OCI-LY1 (cell line): ENCODE measurements at regions not wholly inside any gene's neighbourhood (a gene's known extent, or its start where the extent isn't known, plus 50 kb on each side); places are given as distances from the start of the nearest gene placed in this dataset.

Source experiments
- H2AFZ ChIP-seq: fragments of 200-600 bp; sonication (generic), shearing (Covaris generic); 2 replicates; pipeline ENCODE4 v1.6.0; 2014; ENCODE audit warnings: antibody characterized with exemption, mild to moderate bottlenecking, low read length
- H3F3A ChIP-seq: fragments of 200-600 bp; sonication (generic), shearing (Covaris generic); 2 replicates; pipeline ENCODE4 v1.6.0; 2014; ENCODE audit warnings: mild to moderate bottlenecking, antibody characterized with exemption, low read length, moderate library complexity; ENCODE audit not compliant: insufficient read depth
- H3K27ac ChIP-seq: fragments of 200-600 bp; sonication (generic); 2 replicates; pipeline ENCODE4 v1.5.1; 2014; ENCODE audit warnings: low read length, mixed run types, mild to moderate bottlenecking, low read depth; ENCODE audit not compliant: poor library complexity, severe bottlenecking
- H3K27me3 ChIP-seq: fragments of 200-600 bp; sonication (generic); 2 replicates; pipeline ENCODE4 v1.6.0; 2014; ENCODE audit warnings: antibody characterized with exemption, mild to moderate bottlenecking, low read length, moderate library complexity; ENCODE audit not compliant: insufficient read depth
- H3K36me3 ChIP-seq: fragments of 200-600 bp; sonication (generic); 2 replicates; pipeline ENCODE4 v1.6.1; 2014; ENCODE audit warnings: mild to moderate bottlenecking, antibody characterized with exemption, low read length, moderate library complexity, mixed read lengths; ENCODE audit not compliant: insufficient read depth
- H3K4me1 ChIP-seq: fragments of 200-600 bp; sonication (generic); 2 replicates; pipeline ENCODE4 v1.5.1; 2014; ENCODE audit warnings: mild to moderate bottlenecking, low read length, moderate library complexity; ENCODE audit not compliant: insufficient read depth, severe bottlenecking
- H3K4me2 ChIP-seq: fragments of 200-600 bp; sonication (generic), shearing (Covaris generic); 2 replicates; pipeline ENCODE4 v1.6.1; 2014; ENCODE audit warnings: low read length
- H3K4me3 ChIP-seq: fragments of 200-600 bp; sonication (generic); 2 replicates; pipeline ENCODE4 v1.5.1; 2014; ENCODE audit warnings: low read length, low read depth, mild to moderate bottlenecking, mixed read lengths; ENCODE audit not compliant: poor library complexity, severe bottlenecking
- H3K79me2 ChIP-seq: fragments of 200-600 bp; shearing (Covaris generic); 2 replicates; pipeline ENCODE4 v1.6.1; 2016; ENCODE audit warnings: mixed run types, low read length, mixed read lengths; ENCODE audit not compliant: insufficient read depth
- H3K9ac ChIP-seq: fragments of 200-600 bp; sonication (generic), shearing (Covaris generic); 2 replicates; pipeline ENCODE4 v1.6.1; 2014; ENCODE audit warnings: mild to moderate bottlenecking, low read length, mixed read lengths
- H3K9me2 ChIP-seq: fragments of 200-600 bp; sonication (generic), shearing (Covaris generic); 2 replicates; pipeline ENCODE4 v1.6.1; 2014; ENCODE audit warnings: low read depth, mild to moderate bottlenecking, low read length, mixed read lengths
- H3K9me3 ChIP-seq: fragments of 200-600 bp; shearing (Covaris generic); 2 replicates; pipeline ENCODE4 v1.6.1; 2014; ENCODE audit warnings: low read length, mixed read lengths
- H4K20me1 ChIP-seq: fragments of 200-600 bp; sonication (generic), shearing (Covaris generic); 2 replicates; pipeline ENCODE4 v1.6.0; 2016; ENCODE audit warnings: mild to moderate bottlenecking, low read length; ENCODE audit not compliant: insufficient read depth
- CTCF ChIP-seq: fragments of 200-600 bp; sonication (generic), shearing (Covaris generic); IDR thresholded peaks from 2 replicates; pipeline ENCODE4 v1.5.1; 2017; ENCODE audit warnings: mild to moderate bottlenecking, antibody characterized with exemption, low read length, moderate library complexity, mixed read lengths
- EZH2 ChIP-seq: fragments of 200-600 bp; sonication (generic), shearing (Covaris generic); IDR thresholded peaks from 2 replicates; pipeline ENCODE4 v1.8.0; 2017; ENCODE audit warnings: borderline replicate concordance, mixed run types, mild to moderate bottlenecking, antibody characterized with exemption, low read length, moderate library complexity, mixed read lengths

GRCh38 chrX:69025802-69026301 lies 139.4 kb downstream of the PJA1 start:
- Histone ChIP-seq H4K20me1 (no peaks in the 10 kb centered on the region), H3F3A (no peaks in the 10 kb centered on the region), H2AFZ (no peak overlapping the region), H3K9me2 (no peaks in the 10 kb centered on the region), H3K79me2 (no peaks in the 10 kb centered on the region), H3K9ac (no peak overlapping the region), H3K4me2 (no peak overlapping the region), H3K9me3 (no peaks in the 10 kb centered on the region), H3K36me3 (no peaks in the 10 kb centered on the region), H3K4me1 (no peaks in the 10 kb centered on the region), H3K4me3 (no peak overlapping the region), H3K27me3 (no peaks in the 10 kb centered on the region), H3K27ac (no peak overlapping the region)
- TF ChIP-seq CTCF, result no peak
- no peak for TF ChIP-seq EZH2

- no peaks in the 10 kb centered on the region for H3K9me3 ChIP-seq
- H4K20me1 ChIP-seq, result no peaks in the 10 kb centered on the region
- H3K27ac ChIP-seq, result no peak overlapping the region
- H3K9me2 ChIP-seq, result no peaks in the 10 kb centered on the region
- no peak overlapping the region for H2AFZ ChIP-seq
- H3K27me3 ChIP-seq, result no peaks in the 10 kb centered on the region
- no peaks in the 10 kb centered on the region for H3K79me2 ChIP-seq
- H3K9ac ChIP-seq, result no peak overlapping the region
- no peaks in the 10 kb centered on the region for H3K36me3 ChIP-seq
- H3K4me1 ChIP-seq, result no peaks in the 10 kb centered on the region
- no peaks in the 10 kb centered on the region for H3F3A ChIP-seq
- H3K4me2 ChIP-seq, result no peak overlapping the region
- no peak overlapping the region for H3K4me3 ChIP-seq
- no peak for TF ChIP-seq CTCF
- no peak for TF ChIP-seq EZH2
Observed at GRCh38 chrX:69024931-69025330, 140.3 kb downstream of the PJA1 start.

- H3K9ac ChIP-seq, result no peak overlapping the region
- H4K20me1 ChIP-seq, result no peaks in the 10 kb centered on the region
- no peak for TF ChIP-seq CTCF
- no peaks in the 10 kb centered on the region for H3K4me1 ChIP-seq
- no peak overlapping the region for H3K4me3 ChIP-seq
- no peak overlapping the region for H2AFZ ChIP-seq
- H3K27ac ChIP-seq, result no peak overlapping the region
- no peak overlapping the region for H3K4me2 ChIP-seq
- H3K79me2 ChIP-seq, result no peaks in the 10 kb centered on the region
- no peaks in the 10 kb centered on the region for H3K9me3 ChIP-seq
- H3K36me3 ChIP-seq, result no peaks in the 10 kb centered on the region
- H3F3A ChIP-seq, result no peaks in the 10 kb centered on the region
- no peaks in the 10 kb centered on the region for H3K9me2 ChIP-seq
- no peaks in the 10 kb centered on the region for H3K27me3 ChIP-seq
Observed at GRCh38 chrX:69024161-69024736, 141.0 kb downstream of the PJA1 start.
